ENCODE measurements at regions not wholly inside any gene's neighbourhood (a gene's known extent, or its start where the extent isn't known, plus 50 kb on each side); places are given as distances from the start of the nearest gene placed in this dataset.

GRCh38 chr2:239522740-239523119 lies 121.9 kb upstream of the HDAC4 start:
- WGBS, 2 donors = 87 to 89% methylated on average over 11 to 12 of the region's 12 CpGs
- Histone ChIP-seq H3K27ac (no peak overlapping the region), H3K4me1 (no peaks in the 10 kb centered on the region), H3K36me3 (no peaks in the 10 kb centered on the region), H3K27me3 (no peaks in the 10 kb centered on the region), H3K9me3 (no peaks in the 10 kb centered on the region), H3K4me3 (no peak overlapping the region)
- no peak for DNase-seq (ENCODE audit: low spot score in 2 of 2)
- TF ChIP-seq, protein P1, sequence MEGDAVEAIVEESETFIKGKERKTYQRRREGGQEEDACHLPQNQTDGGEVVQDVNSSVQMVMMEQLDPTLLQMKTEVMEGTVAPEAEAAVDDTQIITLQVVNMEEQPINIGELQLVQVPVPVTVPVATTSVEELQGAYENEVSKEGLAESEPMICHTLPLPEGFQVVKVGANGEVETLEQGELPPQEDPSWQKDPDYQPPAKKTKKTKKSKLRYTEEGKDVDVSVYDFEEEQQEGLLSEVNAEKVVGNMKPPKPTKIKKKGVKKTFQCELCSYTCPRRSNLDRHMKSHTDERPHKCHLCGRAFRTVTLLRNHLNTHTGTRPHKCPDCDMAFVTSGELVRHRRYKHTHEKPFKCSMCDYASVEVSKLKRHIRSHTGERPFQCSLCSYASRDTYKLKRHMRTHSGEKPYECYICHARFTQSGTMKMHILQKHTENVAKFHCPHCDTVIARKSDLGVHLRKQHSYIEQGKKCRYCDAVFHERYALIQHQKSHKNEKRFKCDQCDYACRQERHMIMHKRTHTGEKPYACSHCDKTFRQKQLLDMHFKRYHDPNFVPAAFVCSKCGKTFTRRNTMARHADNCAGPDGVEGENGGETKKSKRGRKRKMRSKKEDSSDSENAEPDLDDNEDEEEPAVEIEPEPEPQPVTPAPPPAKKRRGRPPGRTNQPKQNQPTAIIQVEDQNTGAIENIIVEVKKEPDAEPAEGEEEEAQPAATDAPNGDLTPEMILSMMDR (IDR thresholded peaks at IDR 0.05) = no peak
- no peak for TF ChIP-seq EP300 (IDR thresholded peaks at IDR 0.05)
- no peak for TF ChIP-seq POLR2A (IDR thresholded peaks at IDR 0.05)

- 80 to 84% methylated on average over 15 of the region's 15 CpGs for WGBS, 2 donors
- H3K27ac ChIP-seq = no peak overlapping the region
- TF ChIP-seq, protein P1 (IDR thresholded peaks at IDR 0.05) = no peak
- TF ChIP-seq POLR2A (IDR thresholded peaks at IDR 0.05) (no peak), EP300 (IDR thresholded peaks at IDR 0.05) (no peak)
- H3K4me1 ChIP-seq = no peaks in the 10 kb centered on the region
- no peak overlapping the region for H3K4me3 ChIP-seq
- H3K9me3 ChIP-seq = no peaks in the 10 kb centered on the region
- H3K27me3 ChIP-seq = no peaks in the 10 kb centered on the region
- no peak for DNase-seq (ENCODE audit: low spot score in 2 of 2)
- no peaks in the 10 kb centered on the region for H3K36me3 ChIP-seq
Observed at GRCh38 chr2:239522002-239522739, 121.4 kb upstream of the HDAC4 start.

GRCh38 chr2:239521518-239521815 lies 120.6 kb upstream of the HDAC4 start:
- Histone ChIP-seq H3K4me1 (no peaks in the 10 kb centered on the region), H3K4me3 (no peak overlapping the region), H3K9me3 (no peaks in the 10 kb centered on the region), H3K27ac (no peak overlapping the region), H3K27me3 (no peaks in the 10 kb centered on the region), H3K36me3 (no peaks in the 10 kb centered on the region)
- TF ChIP-seq POLR2A (IDR thresholded peaks at IDR 0.05) (no peak), EP300 (IDR thresholded peaks at IDR 0.05) (no peak)
- TF ChIP-seq, protein P1 (IDR thresholded peaks at IDR 0.05) = no peak
- no peak for DNase-seq (ENCODE audit: low spot score in 2 of 2)
- whole genome bisulfite sequencing, 2 donors = 88 to 91% methylated on average over 6 of the region's 6 CpGs

DNA sequence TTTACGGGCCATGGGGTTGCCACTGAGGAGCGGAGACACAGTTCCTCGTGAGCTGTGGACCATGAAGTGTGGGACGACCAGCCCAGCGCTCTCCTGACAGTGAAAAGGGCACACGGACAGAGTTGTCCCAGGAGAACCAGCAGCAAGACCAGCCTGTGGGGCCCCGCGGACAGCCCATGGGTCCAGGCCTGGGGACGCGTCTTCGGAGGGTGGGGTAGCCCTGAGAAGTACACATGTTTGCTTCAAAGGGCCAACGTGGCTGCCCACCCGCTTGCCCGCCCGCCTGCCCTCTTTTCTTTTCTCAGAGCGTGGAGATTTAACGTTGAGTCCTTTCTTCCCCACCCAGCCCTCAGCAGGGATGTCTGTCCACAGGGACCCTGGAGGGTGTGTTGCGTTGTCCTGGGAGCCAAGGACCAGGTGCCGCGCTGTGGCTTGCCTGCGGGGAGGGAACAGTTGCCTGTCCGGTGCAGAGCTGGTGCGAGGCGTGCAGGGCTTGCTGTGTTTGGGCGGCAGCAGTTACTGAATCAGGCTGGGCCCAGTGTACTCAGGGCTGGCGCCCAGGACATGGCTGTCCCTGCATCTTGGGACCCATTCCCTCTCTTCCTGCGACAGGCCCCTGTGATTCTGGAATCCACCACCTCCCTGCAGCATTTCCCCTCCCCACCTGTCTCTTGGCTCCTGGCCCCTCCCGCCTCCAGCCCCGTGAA lies 120.1 kb upstream of the HDAC4 start:
- H3K9me3 ChIP-seq = no peaks in the 10 kb centered on the region
- DNase-seq (ENCODE audit: low spot score in 2 of 2) = no peak
- no peaks in the 10 kb centered on the region for H3K27me3 ChIP-seq
- no peaks in the 10 kb centered on the region for H3K4me1 ChIP-seq
- H3K36me3 ChIP-seq = no peaks in the 10 kb centered on the region
- no peak overlapping the region for H3K4me3 ChIP-seq
- WGBS, 2 donors = 91 to 95% methylated on average over 27 to 28 of the region's 29 CpGs
- no peak for TF ChIP-seq EP300 (IDR thresholded peaks at IDR 0.05)
- TF ChIP-seq, protein P1 (IDR thresholded peaks at IDR 0.05) = no peak
- TF ChIP-seq POLR2A (IDR thresholded peaks at IDR 0.05) = no peak
- H3K27ac ChIP-seq = no peak overlapping the region

DNA sequence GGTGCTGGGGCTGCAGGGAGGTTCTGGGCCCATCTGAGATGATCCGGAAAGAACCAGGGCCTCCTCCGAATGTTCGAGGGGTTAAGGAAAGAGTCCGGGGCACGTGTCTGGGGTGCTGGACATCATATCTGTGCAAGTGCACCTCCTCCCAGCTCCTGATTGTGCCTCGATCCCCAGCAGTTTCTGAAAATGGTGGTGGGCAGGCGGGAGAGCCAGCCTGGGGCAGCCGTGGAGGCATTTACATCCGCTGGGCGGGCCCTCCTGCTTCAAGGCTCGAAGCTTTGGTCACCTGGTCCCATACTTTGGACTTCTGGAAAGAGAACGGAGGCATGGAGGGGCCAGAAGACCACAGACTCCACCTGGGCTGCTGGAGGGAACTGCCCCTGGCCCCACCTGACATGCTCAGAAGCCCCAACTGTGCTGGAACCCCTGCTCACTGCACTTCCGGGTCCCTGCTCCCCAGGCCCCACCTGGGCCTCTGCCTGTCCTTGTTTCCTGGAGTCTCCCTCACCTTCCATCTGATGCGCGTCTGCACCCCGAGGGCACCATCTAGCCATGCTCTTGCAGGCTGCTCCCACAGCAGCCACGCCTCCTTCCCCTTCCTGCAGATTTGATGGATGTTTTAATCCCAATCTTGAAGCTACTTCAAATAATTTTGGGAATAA lies 119.2 kb upstream of the HDAC4 start:
- no peak overlapping the region for H3K27ac ChIP-seq
- H3K27me3 ChIP-seq = no peaks in the 10 kb centered on the region
- H3K9me3 ChIP-seq = no peaks in the 10 kb centered on the region
- no peak overlapping the region for H3K4me3 ChIP-seq
- H3K4me1 ChIP-seq = no peaks in the 10 kb centered on the region
- H3K36me3 ChIP-seq = no peaks in the 10 kb centered on the region
- DNase-seq (ENCODE audit: low spot score in 2 of 2) = no peak
- 92 to 93% methylated on average over 14 to 17 of the region's 17 CpGs for WGBS, 2 donors
- TF ChIP-seq, protein P1 (IDR thresholded peaks at IDR 0.05) = no peak
- no peak for TF ChIP-seq EP300 (IDR thresholded peaks at IDR 0.05)
- TF ChIP-seq POLR2A (IDR thresholded peaks at IDR 0.05) = no peak

Measured in tibial nerve (tissue), 4 donors.